B cell (primary cell): ENCODE measurements at regions not wholly inside any gene's neighbourhood (a gene's known extent, or its start where the extent isn't known, plus 50 kb on each side); places are given as distances from the start of the nearest gene placed in this dataset.

ENCODE experiments used
- CTCF ChIP-seq: fragments of 200-600 bp; IDR thresholded peaks from one replicate; pipeline ENCODE4 v1.8.0; 2022; ENCODE audit warnings: antibody characterized with exemption, mild to moderate bottlenecking
- EZH2 ChIP-seq: IDR thresholded peaks from 2 replicates; pipeline ENCODE4 v1.6.1; 2012; ENCODE audit warnings: borderline replicate concordance, low read depth, mild to moderate bottlenecking, moderate library complexity, low read length; ENCODE audit not compliant: insufficient read depth, poor library complexity, severe bottlenecking

GRCh38 chr5:35363387-35363965, 133.2 kb upstream of the PRLR start:
- TF ChIP-seq CTCF (no peak), EZH2 (no peak)
